ENCODE measurements at regions not wholly inside any gene's neighbourhood (a gene's known extent, or its start where the extent isn't known, plus 50 kb on each side); places are given as distances from the start of the nearest gene placed in this dataset.

DNA sequence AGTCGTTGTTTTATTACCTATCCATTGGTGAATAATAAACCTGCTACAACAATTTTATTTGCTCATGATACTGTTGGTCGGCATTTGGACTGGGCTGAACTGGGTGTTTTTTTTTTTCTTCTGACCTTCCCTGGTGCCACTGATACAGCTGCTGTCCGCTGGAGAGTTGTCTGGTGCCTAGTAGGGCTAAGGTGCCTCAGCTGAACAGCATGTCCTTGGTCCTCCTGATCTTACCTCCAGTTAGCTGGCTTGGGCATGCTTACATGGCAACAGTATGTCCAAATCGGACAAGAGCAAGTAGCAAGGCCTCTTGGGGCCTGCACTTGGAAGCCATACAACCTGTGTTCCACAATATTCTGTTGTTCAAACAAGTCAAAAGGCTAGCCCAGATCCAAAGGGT lies 563.4 kb downstream of the BMP2 start:
- no peak for DNase-seq (ENCODE audit: low spot score)

DNA sequence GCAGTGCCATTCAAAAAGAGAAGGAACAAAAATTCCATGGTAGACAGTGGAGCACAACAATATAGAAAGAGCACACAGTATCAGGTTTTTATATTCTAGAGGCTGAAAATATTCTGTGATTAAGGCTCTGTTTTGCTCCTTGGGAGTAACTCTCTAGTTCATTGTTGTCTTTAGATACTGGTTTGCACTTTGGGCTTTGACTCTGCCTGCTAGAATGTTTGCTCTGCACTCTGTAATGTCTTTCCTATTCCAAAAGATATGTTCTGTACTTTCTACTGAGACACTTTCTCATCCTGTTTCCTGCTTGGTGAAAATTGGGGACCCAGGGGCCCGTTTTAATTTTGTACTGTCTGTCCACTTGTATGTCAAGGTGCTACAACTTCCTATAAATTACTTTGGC lies 564.7 kb downstream of the BMP2 start:
- no peak for DNase-seq (ENCODE audit: low spot score)

DNA sequence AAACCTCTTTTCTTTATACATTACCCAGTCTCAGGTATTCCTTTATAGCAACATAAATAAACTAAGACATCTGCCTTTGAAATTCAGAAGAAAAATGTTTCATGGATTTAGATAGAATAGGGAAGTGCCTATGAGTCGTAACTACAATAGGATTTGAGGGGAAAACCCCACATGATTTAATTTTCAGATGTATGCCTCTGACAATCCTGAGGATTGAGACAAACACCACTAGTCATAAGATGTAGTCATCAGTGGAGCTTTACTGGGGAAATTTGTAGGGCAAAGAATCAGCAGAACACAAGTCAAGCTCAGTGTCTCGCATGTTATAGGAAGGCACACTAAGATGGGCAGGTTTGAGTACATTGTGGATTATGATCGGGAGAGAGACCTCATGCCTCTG lies 566.4 kb downstream of the BMP2 start:
- no peak for DNase-seq (ENCODE audit: low spot score)

DNA sequence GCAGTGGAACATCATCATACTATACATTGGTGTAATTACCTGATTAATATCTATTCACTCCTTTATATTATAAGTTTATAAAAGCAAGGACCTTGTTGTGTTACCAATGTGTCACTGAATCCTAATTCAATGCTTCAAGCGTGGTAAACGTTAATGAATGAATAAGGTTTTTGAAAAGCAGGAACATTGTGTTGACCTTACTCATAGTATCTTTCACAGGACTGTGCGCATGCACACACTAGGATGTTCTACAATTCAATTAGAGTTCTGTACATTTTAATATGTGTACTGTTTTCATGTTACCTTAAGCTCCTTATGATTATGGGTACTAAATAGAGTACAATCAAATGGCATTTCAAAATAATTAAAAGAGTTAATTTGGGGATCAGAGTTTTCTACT lies 578.5 kb downstream of the BMP2 start:
- no peak for DNase-seq (ENCODE audit: low spot score)

DNA sequence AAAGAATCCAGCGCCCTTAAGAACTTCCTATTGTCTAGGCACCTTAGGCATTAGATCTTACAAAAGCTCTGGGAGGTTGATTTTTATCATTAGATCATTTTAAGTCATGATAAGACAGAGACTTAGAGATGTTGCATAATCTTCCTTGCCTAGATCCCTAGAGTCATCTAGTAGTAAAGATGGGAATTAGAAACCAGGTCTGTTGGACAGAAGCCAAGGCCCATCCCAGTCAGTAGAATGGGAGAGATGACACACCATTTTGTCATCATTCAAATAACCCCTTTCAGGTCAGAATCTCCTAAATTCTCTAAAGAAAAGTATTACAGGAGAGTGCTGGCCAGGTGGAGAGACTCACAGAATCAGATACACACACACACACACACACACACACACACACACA lies 579.1 kb downstream of the BMP2 start:
- DNase-seq (ENCODE audit: low spot score), result no peak

DNA sequence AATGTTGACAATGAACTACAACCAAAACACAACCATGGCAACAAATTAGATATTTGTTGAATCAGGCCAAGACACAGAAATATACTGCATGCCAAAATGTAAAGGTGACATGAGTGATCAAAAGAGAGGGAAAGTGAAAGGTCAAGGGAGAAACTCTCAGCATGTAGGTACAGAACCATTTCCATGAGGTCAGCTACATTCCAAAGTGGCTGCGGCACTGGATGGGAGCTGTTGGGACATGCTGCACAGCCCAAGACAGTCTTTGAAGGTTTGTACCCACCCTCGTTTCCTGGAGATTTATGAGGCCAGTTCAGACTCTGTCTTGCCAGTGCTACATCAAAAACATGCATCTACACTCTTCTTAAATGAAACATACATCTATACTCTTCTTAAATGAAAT lies 579.9 kb downstream of the BMP2 start:
- DNase-seq (ENCODE audit: low spot score), result no peak

DNA sequence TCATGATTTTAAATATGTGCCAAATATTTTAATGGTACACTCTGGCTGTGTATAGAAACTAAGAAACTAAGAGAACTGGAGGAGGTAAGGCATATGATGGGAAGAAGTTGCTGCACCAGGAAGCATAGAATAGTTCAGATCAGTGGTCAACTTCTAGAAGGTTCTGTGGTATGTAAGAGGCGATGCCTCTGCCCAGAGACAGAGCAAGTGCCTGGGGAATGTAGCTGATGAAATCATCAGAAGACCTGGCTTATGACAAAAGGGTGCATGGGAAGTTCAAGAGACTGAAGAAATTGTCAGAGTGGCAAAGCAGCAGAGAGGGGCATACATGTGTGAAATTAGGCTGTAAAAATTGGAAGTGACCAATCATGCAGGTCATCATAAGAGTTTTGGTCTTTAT lies 580.8 kb downstream of the BMP2 start:
- DNase-seq (ENCODE audit: low spot score), result no peak

DNA sequence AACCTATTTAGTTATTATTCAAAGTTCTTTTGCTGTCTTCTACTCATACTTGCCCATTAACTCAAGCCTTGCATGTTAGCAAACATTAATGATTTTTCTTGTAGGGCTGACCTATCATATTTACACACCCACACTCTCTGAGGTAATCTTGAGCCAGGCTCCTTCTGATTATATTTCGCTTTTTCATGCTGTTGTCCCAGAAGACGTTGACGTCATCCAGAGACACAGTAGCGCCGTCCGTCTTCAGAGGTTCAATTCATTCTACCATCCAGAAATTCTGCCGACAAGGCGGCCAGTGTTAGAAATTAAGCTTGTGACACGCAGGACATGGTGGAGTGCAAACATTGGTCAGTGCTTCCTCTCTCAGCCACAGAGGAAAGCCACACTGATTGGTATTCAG lies 584.7 kb downstream of the BMP2 start:
- no peak for DNase-seq (ENCODE audit: low spot score)

DNA sequence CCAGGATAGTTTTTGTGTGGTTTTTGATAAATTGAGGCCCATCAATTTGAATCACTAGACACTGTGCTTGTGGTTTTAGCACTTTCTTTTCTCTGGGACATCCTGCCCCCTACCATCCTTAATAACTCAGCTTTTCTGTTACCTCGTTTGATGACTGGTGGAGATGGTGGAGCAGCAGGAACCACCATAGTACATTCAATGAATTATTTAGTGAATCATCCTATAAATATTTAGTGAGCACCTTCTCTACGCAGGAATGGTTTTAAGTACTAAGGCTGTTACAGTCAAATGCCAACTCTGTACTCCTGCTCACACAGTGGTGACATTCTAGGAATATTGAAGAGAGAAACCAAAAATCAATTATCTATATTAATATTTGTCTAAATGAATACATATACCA lies 585.2 kb downstream of the HAO1 start:
- no peak for DNase-seq (ENCODE audit: low spot score)

DNA sequence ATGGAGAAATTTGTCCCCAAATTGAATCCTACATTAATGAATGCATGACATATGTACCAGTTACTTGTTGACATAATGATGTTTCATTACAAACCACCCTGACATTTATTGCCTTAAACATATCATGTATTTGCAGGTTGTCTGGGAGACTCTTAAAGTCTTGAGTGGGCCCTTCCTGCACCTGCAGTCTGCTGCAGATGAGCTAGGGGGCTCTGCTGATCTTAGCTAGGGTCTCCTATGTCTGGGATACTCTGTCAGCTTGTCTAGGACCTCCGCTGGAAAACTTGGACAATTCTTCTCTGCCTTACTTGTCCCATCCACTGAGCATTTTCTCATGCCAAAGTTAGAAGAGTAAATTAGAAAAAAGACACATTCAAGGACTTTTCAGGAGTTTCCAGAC lies 581.6 kb downstream of the HAO1 start:
- DNase-seq (ENCODE audit: low spot score), result no peak

DNA sequence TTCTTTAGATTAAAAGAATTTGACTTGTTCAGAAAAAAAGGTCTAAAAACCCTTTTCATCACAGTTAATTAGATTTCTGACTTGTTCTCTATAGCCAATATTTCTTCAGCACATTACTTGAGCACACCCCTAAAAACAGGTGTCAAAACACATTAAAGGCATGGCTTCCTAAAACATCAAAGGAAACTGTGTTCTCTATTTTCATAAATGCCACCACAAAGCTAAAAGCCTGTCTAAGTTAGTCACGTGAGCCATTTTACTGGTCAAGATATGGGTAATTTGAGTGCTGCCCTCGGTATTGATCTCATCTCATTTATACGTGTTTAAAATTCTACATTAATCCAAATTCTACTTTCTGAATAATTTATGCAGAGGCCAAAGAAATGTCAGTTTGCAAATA lies 580.5 kb downstream of the HAO1 start:
- DNase-seq (ENCODE audit: low spot score), result no peak

DNA sequence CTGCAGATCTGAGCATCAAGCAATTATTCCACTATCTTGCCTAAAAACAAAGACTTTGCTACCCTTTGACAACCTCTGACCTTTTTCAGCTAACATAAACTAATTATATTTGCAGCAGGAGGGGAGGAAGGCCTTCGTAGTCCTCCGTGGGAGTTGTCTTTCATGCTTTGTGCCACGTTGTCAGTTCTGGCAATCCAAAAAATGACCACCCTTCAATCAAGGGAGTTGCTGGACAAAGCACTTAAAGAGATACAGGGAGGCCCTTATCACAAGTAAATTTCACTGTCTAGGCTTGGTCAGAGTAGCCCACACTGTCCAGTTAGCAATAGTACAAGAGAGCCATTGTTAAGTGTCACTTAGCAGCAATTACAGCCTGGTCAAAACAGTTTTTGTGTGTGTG lies 578.9 kb downstream of the HAO1 start:
- DNase-seq (ENCODE audit: low spot score), result no peak

DNA sequence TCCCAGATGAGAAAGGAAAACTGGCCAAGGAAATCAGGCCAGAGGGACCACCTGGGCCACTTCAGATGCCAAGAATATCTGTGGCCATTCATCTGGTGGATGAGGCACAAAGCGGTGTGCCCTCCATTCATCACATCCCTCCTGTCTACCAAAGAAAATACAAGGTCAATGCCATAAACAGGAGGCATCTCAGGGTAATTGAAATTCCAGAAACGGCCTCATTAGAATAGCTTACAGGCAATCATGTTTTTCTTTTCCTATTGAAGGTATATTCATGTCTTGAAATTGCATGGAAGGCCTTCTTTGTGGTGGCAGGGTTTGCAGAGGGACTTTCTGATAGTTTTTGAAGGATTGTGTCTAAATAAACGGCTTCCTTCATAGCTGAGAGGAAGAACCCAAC lies 578.3 kb downstream of the HAO1 start:
- no peak for DNase-seq (ENCODE audit: low spot score)

DNA sequence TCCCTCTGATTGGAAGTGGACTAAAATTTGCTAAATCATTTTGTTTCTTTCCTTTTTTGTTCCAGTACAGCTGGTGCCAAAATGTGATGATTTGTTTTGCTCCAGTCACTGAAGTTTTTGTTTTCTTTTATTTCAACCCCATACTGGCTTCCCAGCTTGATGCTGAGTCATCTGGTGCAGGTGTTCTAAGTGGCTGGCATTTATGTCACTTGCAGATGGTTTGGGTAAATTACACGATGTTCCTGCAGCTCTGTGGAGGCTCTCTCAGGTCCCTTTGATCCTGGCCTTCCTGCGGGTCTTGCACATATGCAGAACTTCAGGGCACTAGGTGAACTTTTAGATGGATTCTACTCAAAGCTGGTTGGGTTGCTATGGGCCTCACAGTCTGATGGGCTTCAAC lies 577.7 kb downstream of the HAO1 start:
- DNase-seq (ENCODE audit: low spot score), result no peak

DNA sequence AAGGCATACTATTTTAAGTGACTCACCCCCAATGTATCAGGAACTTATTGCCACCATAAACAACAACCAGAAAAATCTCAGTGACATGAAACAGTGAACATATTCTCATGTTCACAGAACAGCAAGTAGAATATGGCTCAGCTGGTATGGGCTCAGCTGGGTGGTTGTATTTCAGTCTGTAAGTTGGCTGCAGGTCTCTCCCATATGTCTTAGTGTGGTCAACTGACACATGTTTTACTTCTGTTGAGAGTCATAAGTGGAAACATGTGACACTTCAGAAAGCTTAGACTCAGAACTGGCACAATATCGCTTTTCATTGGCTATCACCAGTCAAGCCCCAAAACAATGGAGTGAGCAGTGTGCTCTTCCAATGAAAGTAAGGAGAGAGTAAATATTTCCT lies 574.1 kb downstream of the HAO1 start:
- DNase-seq (ENCODE audit: low spot score), result no peak

DNA sequence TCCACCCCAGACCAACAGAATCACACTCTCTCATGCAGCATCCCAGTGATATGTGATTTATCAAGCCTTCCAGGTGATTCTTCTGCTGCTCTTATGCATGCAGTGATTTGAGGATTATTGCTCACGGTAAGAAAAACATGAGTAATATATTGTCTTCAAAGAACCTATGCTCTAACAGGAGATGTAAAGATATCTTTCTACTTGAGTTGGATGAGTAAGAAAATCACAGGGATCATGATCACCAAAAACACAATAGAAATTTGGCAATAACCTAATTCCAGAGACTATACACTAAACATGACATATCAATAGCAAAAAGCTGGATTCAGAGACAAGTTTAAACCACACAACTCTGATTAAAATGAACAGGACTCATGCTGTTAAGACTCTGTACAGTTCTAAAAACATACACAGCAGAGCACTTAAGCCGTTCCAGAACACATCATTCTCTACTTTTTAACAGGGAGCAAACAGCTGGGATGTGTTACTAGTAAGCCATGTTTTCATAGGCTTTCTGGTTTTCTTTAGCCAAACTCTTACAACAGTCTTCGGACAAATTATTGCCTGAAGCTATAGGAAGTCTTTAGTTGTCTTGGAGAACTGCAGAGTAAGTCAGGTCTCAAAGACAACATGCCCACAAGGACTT lies 568.6 kb downstream of the HAO1 start:
- DNase-seq (ENCODE audit: low spot score), result no peak

DNA sequence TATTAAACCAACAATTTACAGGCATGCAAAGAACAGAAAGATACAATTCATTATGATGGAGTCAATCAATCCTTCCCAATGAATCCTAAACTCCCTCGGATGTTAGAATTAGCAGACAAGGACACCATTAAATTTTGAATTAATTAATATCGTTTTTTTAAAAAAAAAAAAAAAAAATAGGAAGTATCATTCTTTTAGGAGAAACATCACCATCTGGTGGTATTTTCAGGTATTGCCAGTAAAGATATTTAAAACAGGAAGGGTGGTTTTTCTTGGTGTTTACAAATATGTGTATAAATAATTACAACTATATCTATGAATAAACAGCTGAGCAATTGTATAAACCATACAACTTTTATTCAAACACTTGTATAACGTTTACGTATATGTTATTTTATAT lies 564.4 kb downstream of the HAO1 start:
- DNase-seq (ENCODE audit: low spot score), result no peak

DNA sequence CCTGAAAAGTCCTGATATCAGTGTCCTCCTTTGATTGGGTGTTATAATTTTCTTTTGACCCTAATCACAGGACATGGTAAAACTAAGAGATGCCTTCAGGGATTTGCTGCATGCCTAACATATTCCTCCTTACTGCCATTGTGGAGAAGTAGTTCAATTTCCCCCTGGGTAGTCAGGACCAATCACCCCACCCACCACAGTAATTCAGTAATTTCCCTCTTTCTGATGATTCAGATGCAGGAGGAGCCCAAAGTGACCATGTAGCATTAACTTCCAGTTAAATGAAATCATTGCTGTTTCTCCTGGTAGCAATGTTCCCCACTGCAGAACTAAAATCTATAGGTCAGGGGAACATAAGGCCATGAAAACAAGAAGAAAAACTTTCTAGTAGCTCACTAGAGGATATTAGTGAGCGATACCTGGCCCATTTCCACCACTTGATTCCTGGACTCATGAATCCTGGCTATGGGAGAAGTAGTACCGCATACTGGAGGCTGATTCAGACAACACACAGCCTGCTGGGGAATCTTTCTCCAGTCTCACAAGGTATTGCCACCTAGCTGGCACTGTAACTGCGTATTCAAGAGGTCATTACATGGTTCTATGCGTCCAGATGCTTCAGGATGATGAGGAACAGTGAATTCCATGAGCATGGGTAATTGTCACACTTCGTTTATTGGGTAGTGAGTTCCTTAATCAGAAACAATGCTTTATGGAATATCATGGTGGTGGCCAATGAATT lies 561.2 kb downstream of the HAO1 start:
- no peak for DNase-seq (ENCODE audit: low spot score)

DNA sequence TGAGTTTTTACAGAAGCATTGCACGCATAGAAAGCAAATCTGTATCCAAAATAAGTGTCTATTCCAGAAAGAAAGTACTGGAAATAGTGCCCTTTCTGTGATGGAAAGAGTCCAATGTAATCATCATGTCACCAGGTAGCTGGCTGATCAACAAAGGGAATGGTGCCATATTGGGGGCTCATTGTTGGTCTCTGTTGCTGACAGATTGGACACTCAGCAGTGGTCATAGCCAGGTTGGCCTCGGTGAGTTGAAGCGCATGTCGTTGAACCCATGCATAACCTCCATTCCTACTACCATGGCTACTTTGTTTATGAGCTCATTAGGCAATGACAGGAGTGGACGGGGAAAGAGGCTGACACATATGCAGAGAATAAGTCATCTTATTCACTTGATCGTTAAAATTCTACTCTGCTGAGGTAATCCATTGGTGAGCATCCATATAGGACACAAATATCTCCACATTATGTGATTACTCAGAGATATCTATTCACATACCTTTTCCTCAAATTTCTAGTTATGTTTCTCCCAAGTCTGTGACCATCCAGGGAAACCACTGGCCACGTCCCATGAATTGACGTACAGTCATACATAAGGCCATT lies 560.5 kb downstream of the HAO1 start:
- DNase-seq (ENCODE audit: low spot score), result no peak

DNA sequence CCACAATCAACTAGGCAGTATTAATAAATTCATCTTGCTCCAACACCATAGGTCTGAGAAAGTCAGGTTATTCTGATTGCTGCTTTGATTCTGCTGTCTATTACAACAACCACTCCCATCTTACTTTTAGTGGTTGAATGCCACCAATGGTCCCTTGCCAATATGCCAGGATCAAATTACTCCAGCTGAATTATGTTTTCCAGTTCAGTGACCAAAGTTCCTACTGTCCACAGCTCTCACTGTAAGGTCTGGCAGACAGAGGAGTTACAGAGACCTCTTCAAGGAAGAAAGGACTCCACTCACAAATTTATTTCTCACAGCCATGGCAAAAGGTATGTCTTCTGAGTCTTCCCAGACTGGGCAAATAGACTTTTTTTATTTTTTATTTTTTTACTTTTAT lies 557.0 kb downstream of the HAO1 start:
- DNase-seq (ENCODE audit: low spot score), result no peak

DNA sequence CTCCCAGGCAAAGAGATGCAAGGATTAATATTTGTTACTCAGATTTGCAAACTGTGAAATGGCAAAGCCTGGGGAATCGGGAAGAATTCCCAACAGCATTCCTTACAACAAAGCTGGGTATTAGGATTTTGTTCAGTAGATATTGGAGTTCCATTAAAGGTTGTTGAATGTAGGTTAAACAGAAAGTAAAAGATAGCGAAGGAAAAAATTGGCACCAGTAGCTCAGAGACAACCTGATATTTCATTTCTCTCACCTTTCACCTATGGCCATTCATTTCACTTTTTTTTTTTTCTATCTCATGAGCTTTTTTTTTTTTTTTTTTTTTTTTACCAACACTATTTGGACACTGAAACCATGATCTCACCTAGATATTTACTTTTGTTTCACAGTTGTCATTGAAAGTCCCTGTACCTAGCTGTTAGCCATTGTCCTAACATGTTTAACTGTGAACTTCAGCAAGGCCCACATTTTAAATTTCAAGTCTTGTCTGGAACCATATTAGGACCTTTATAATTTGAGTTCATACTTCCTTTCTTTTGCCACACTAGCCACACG lies 552.5 kb downstream of the HAO1 start:
- DNase-seq (ENCODE audit: low spot score), result no peak

DNA sequence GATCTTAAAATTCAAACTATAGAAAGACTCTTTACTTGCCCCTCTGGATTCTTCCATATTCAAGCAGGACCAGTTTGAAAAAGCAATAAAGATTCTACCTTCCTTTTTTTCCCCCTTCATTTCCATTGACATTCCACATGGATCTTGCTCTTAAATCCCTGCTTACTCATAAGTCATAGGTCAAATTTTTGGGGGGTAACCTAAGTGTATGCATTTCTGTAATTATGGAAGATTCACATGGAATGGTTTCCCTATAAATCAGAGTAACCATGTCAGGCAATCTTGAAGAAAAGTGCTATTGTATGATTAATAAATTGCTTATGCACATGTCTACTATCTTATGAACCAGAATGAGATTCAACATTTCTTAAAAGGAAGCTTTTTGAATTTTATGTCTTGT lies 551.0 kb downstream of the HAO1 start:
- no peak for DNase-seq (ENCODE audit: low spot score)

Data from mesenteric fat pad (tissue), 1 donor.